MCF 10A (cell line): ENCODE measurements at regions not wholly inside any gene's neighbourhood (a gene's known extent, or its start where the extent isn't known, plus 50 kb on each side); places are given as distances from the start of the nearest gene placed in this dataset.

Experiments
- BruUV-seq: library from RNA; stranded (reverse); fragments of 400-500 nt; replicated peaks from 2 replicates; lab custom pipeline; 2021; lab: Mats Ljungman, UMichigan
- CTCF ChIA-PET: fragments of 300-600 bp; sonication (Branson Sonifier 250); formaldehyde crosslinking; extraction: SDS; loops from one replicate; lab custom pipeline; 2021; ENCODE audit warnings: antibody characterized with exemption, inconsistent platforms; lab: Yijun Ruan, JAX
- POLR2A ChIA-PET: fragments of 300-600, 350-650 bp; sonication (Branson Sonifier 250); formaldehyde crosslinking; extraction: SDS; loops from one replicate; lab custom pipeline; 2020; ENCODE audit warnings: antibody characterized with exemption, inconsistent platforms; lab: Yijun Ruan, JAX
- DNase-seq: peaks from one replicate; pipeline ENCODE4 v3.0.0-alpha.2; 2018; ENCODE audit not compliant: unreplicated experiment
- H3K27ac Mint-ChIP-seq: one replicate; pipeline ENCODE4 v1.8.0; 2022; ENCODE audit warnings: mild to moderate bottlenecking, low read depth, mixed read lengths; ENCODE audit not compliant: unreplicated experiment
- H3K27me3 Mint-ChIP-seq: one replicate; pipeline ENCODE4 v1.8.0; 2022; ENCODE audit warnings: mixed read lengths; ENCODE audit not compliant: insufficient read depth, unreplicated experiment
- H3K36me3 Mint-ChIP-seq: one replicate; pipeline ENCODE4 v1.8.0; 2022; ENCODE audit warnings: mild to moderate bottlenecking, moderate library complexity, mixed read lengths; ENCODE audit not compliant: insufficient read depth, unreplicated experiment
- H3K4me1 Mint-ChIP-seq: one replicate; pipeline ENCODE4 v1.8.0; 2022; ENCODE audit warnings: mixed read lengths; ENCODE audit not compliant: insufficient read depth, unreplicated experiment
- H3K4me3 Mint-ChIP-seq: one replicate; pipeline ENCODE4 v1.8.0; 2022; ENCODE audit warnings: mild to moderate bottlenecking, moderate library complexity, mixed read lengths; ENCODE audit not compliant: unreplicated experiment
- H3K9me3 Mint-ChIP-seq: one replicate; pipeline ENCODE4 v1.8.0; 2022; ENCODE audit warnings: mixed read lengths; ENCODE audit not compliant: unreplicated experiment
- CTCF ChIP-seq: fragments of 200-600 bp; IDR thresholded peaks from one replicate; pipeline ENCODE4 v1.8.0; 2022; ENCODE audit warnings: antibody characterized with exemption, mild to moderate bottlenecking; ENCODE audit not compliant: unreplicated experiment
- intact Hi-C: fragments of 100-400 bp; cut with micrococcal nuclease; formaldehyde crosslinking; loops from 2 replicates; pipeline ENCODE4 v1.14.1; 2022

GRCh38 chr12:111189792-111190191 is 179.1 kb downstream of the PHETA1 start:
- H3K9me3 Mint-ChIP-seq: no peaks in the 10 kb centered on the region
- no peaks in the 10 kb centered on the region for H3K36me3 Mint-ChIP-seq
- POLR2A ChIA-PET: no interaction called here
- DNase-seq: no peak
- no peak for TF ChIP-seq CTCF
- H3K27ac Mint-ChIP-seq: no peak overlapping the region
- peaks cover 36% of the 10 kb centered on the region for H3K27me3 Mint-ChIP-seq
- BruUV-seq: no TSS peak
- intact Hi-C loops: no loop called here
- H3K4me1 Mint-ChIP-seq: no peaks in the 10 kb centered on the region
- CTCF ChIA-PET: interaction anchor here (0.6 kb wide), 1 partner anchor 114 kb away, joined by 3 read pairs; no protein-coding TSS in a partner anchor
- no peak overlapping the region for H3K4me3 Mint-ChIP-seq

DNA sequence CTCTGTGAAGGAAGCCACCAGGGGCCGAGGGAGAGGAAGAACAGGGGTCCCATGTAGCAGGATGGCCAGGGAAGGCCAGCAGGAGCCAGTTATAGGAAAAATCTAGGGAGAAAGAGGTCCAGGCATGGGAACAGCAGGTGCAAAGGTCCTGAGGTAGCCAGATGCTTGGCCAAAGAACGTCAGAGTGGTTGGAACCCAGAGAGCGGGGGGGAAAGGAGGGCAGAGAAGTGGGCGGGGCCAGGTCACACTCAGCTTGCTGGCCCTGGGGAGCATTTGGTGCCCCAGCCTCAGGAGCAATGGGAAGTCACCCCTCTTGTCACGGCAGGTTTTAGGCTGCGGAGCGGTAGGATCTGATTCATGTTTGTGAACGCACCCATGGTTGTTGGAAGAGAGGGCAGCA is 180.5 kb downstream of the PHETA1 start:
- no peak overlapping the region for H3K27ac Mint-ChIP-seq
- peaks cover 43% of the 10 kb centered on the region for H3K27me3 Mint-ChIP-seq

DNA sequence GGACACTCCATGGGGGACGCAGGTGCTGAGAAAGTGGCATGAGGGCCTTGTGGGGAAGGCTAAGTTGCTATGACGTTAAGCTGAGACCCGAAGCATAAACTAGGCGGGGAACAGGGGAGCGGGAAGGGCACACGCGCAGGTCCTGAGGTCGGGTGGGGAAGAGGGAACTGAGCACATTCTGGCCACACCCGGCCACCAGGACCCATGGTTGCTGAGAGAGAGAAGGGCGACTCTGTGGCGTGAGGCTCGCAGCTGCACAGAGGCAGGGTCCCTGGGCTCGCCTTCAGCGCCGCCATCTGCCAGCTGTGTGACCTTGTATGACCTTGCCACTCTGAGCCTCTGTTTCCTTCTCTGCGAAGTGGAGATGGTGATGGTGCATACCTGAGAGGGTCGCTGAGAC is 182.5 kb downstream of the PHETA1 start:
- H3K27ac Mint-ChIP-seq: no peak overlapping the region
- no peak for TF ChIP-seq CTCF
- no peak for DNase-seq
- ChIA-PET POLR2A (interaction anchor here (0.6 kb wide), 1 partner anchor 58 kb away, joined by 3 read pairs; no protein-coding TSS in a partner anchor), CTCF (interaction anchor here (0.7 kb wide), 1 partner anchor 21 kb away, joined by 3 read pairs; no protein-coding TSS in a partner anchor)
- peaks cover 64% of the 10 kb centered on the region for H3K27me3 Mint-ChIP-seq
- no peaks in the 10 kb centered on the region for H3K4me1 Mint-ChIP-seq
- H3K4me3 Mint-ChIP-seq: no peak overlapping the region
- intact Hi-C loops: no loop called here
- H3K9me3 Mint-ChIP-seq: no peaks in the 10 kb centered on the region
- BruUV-seq: no TSS peak
- no peaks in the 10 kb centered on the region for H3K36me3 Mint-ChIP-seq

More for the DNA sequence above, 180.5 kb downstream of the PHETA1 start:
- CTCF ChIA-PET: no interaction called here
- DNase-seq: no peak
- Mint-ChIP-seq H3K9me3 (no peaks in the 10 kb centered on the region), H3K4me1 (no peaks in the 10 kb centered on the region), H3K4me3 (no peak overlapping the region), H3K36me3 (no peaks in the 10 kb centered on the region)
- POLR2A ChIA-PET: no interaction called here
- intact Hi-C loops: no loop called here
- no peak for TF ChIP-seq CTCF
- no TSS peak for BruUV-seq

- Mint-ChIP-seq H3K27me3 (peaks cover 66% of the 10 kb centered on the region), H3K9me3 (no peaks in the 10 kb centered on the region), H3K36me3 (no peaks in the 10 kb centered on the region), H3K4me1 (no peaks in the 10 kb centered on the region), H3K27ac (no peak overlapping the region), H3K4me3 (no peak overlapping the region)
- POLR2A ChIA-PET: interaction anchor here (0.6 kb wide), 1 partner anchor 58 kb away, joined by 3 read pairs; no protein-coding TSS in a partner anchor
- intact Hi-C loops: no loop called here
- DNase-seq: no peak
- CTCF ChIA-PET: interaction anchor here (0.5 kb wide), 1 partner anchor 1893 kb away, joined by 3 read pairs; no protein-coding TSS in a partner anchor
- no TSS peak for BruUV-seq
- TF ChIP-seq CTCF: no peak
These were observed 183.0 kb downstream of the PHETA1 start for GRCh38 chr12:111185889-111186227.
